HCT116 (cell line): ENCODE measurements at regions not wholly inside any gene's neighbourhood (a gene's known extent, or its start where the extent isn't known, plus 50 kb on each side); places are given as distances from the start of the nearest gene placed in this dataset.

Source experiments
- ATAC-seq: fragments of 200-7000 bp; cut with Tn5 transposase; 2 replicates; pipeline ENCODE4 v1.9.1; 2020; ENCODE audit warnings: mild to moderate bottlenecking, moderate library complexity
- BruUV-seq: library from RNA; stranded (reverse); fragments of 400-500 nt; replicated peaks from 2 replicates; lab custom pipeline; 2021; lab: Mats Ljungman, UMichigan
- CTCF ChIA-PET: fragments of 300-600 bp; sonication (Branson Sonifier 250); formaldehyde crosslinking; loops from one replicate; lab custom pipeline; 2021; ENCODE audit warnings: antibody characterized with exemption; lab: Charles Lee
- POLR2A ChIA-PET: fragments of 300-600, 350-600 bp; sonication (Branson Sonifier 250); formaldehyde crosslinking; loops from one replicate; lab custom pipeline; 2021; ENCODE audit warnings: antibody characterized with exemption; lab: Charles Lee
- RAD21 ChIA-PET, 2 experiments: fragments of 300-600 bp; sonication (Branson Sonifier 250); formaldehyde crosslinking; loops; one replicate each; lab custom pipeline; 2023; ENCODE audit warnings: low total read pairs in 2 of 2; ENCODE audit not compliant: uncharacterized antibody in 2 of 2, unreplicated experiment in 2 of 2, low non-redundant PET in 1 of 2; lab: Charles Lee
- DNase-seq: peaks from one replicate; pipeline ENCODE4 v3.0.0-alpha.2; 2010; ENCODE audit warnings: low read depth, low spot score
- H2AFZ ChIP-seq: fragments of 200-600 bp; shearing (Covaris generic), sonication (generic); 2 replicates; pipeline ENCODE4 v1.6.1; 2017; ENCODE audit warnings: low read depth, mixed run types, mixed read lengths, antibody characterized with exemption, low read length; ENCODE audit not compliant: poor library complexity, severe bottlenecking
- H3K27ac ChIP-seq: 2 replicates; pipeline ENCODE4 v1.5.1; 2012; ENCODE audit warnings: low read depth, low read length
- H3K27me3 ChIP-seq: fragments of 200-600 bp; sonication (generic); 2 replicates; pipeline ENCODE4 v1.6.1; 2016; ENCODE audit warnings: mixed run types, low read length, mixed read lengths; ENCODE audit not compliant: insufficient read depth
- H3K36me3 ChIP-seq, 2 experiments: fragments of 200-500 bp in 1 of 2; fragments of 200-600 bp in 1 of 2; sonication (Bioruptor generic) in 1 of 2; sonication (generic) in 1 of 2; 2 replicates each; pipeline versions ENCODE4 v1.5.1 to v1.6.1; 2014 to 2016; ENCODE audit warnings: low read length in 2 of 2, inconsistent platforms in 1 of 2, mixed read lengths in 1 of 2, mixed run types in 1 of 2; ENCODE audit not compliant: insufficient read depth in 2 of 2, control insufficient read depth in 1 of 2
- H3K4me1 ChIP-seq, 2 experiments: fragments of 200-600 bp in 1 of 2; sonication (generic) in 1 of 2; 2 replicates each; pipeline versions ENCODE4 v1.5.1 to v1.6.1; 2012 to 2017; ENCODE audit warnings: low read length in 2 of 2, inconsistent platforms in 1 of 2, mild to moderate bottlenecking in 1 of 2, mixed read lengths in 1 of 2, mixed run types in 1 of 2, moderate library complexity in 1 of 2; ENCODE audit not compliant: insufficient read depth in 2 of 2, control insufficient read depth in 1 of 2
- H3K4me2 ChIP-seq: fragments of 200-600 bp; sonication (generic); 2 replicates; pipeline ENCODE4 v1.6.1; 2017; ENCODE audit warnings: mixed run types, low read length, mixed read lengths
- H3K4me3 ChIP-seq, 2 experiments: fragments of 200-600 bp in 1 of 2; sonication (generic) in 1 of 2; replicated peaks in 1 of 2; 2 replicates each; pipeline ENCODE4 v1.5.1; 2011 to 2016; ENCODE audit warnings: low read length in 2 of 2, control low read depth in 1 of 2, low read depth in 1 of 2, mild to moderate bottlenecking in 1 of 2, mixed read lengths in 1 of 2, mixed run types in 1 of 2
- H3K79me2 ChIP-seq: fragments of 200-600 bp; sonication (generic); 2 replicates; pipeline ENCODE4 v1.6.1; 2017; ENCODE audit warnings: mild to moderate bottlenecking, mixed run types, low read length, moderate library complexity, mixed read lengths; ENCODE audit not compliant: insufficient read depth
- H3K9ac ChIP-seq: fragments of 200-600 bp; sonication (generic); 2 replicates; pipeline ENCODE4 v1.6.1; 2016; ENCODE audit warnings: low read length, mixed read lengths
- H3K9me2 ChIP-seq: fragments of 200-600 bp; sonication (generic), shearing (Covaris generic); 2 replicates; pipeline ENCODE4 v1.6.1; 2017; ENCODE audit warnings: mixed run types, mild to moderate bottlenecking, moderate library complexity; ENCODE audit not compliant: insufficient read depth
- H3K9me3 ChIP-seq, 2 experiments: fragments of 200-500 bp in 1 of 2; fragments of 200-600 bp in 1 of 2; sonication (Bioruptor generic) in 1 of 2; sonication (generic) in 1 of 2; 2 replicates each; pipeline ENCODE4 v1.6.1; 2014 to 2017; ENCODE audit warnings: low read length in 2 of 2, mixed read lengths in 2 of 2, inconsistent platforms in 1 of 2, low read depth in 1 of 2, mild to moderate bottlenecking in 1 of 2, mixed run types in 1 of 2, moderate library complexity in 1 of 2; ENCODE audit not compliant: control insufficient read depth in 1 of 2, insufficient read depth in 1 of 2
- H4K20me1 ChIP-seq: fragments of 200-600 bp; sonication (generic), shearing (Covaris generic); 2 replicates; pipeline ENCODE4 v1.6.1; 2017; ENCODE audit warnings: mixed run types, mild to moderate bottlenecking, moderate library complexity; ENCODE audit not compliant: insufficient read depth
- CBX3 ChIP-seq: IDR thresholded peaks from 2 replicates; pipeline ENCODE4 v1.6.1; 2012; ENCODE audit warnings: low read depth
- CEBPB ChIP-seq: IDR thresholded peaks from 2 replicates; pipeline ENCODE4 v1.6.1; 2012; ENCODE audit warnings: low read depth
- POLR2A ChIP-seq: IDR thresholded peaks from 2 replicates; pipeline ENCODE4 v1.7.0; 2011; ENCODE audit warnings: borderline replicate concordance; ENCODE audit not compliant: insufficient read depth, insufficient read length; ENCODE audit errors: extremely low read depth
- RAD21 ChIP-seq: IDR thresholded peaks from 2 replicates; pipeline ENCODE4 v1.6.1; 2012; ENCODE audit warnings: low read depth, mild to moderate bottlenecking
- SP1 ChIP-seq: IDR thresholded peaks from 2 replicates; pipeline ENCODE4 v1.6.1; 2012; ENCODE audit warnings: low read depth
- SRF ChIP-seq: IDR thresholded peaks from 2 replicates; pipeline ENCODE4 v1.6.1; 2012; ENCODE audit warnings: low read depth
- TCF7L2 ChIP-seq: IDR thresholded peaks from 2 replicates; pipeline ENCODE4 v1.7.0; 2011; ENCODE audit warnings: borderline replicate concordance, inconsistent platforms; ENCODE audit not compliant: insufficient read depth, insufficient read length; ENCODE audit errors: extremely low read depth
- ZNF274 ChIP-seq: fragments of 200-500 bp; sonication (Bioruptor generic); IDR thresholded peaks from 2 replicates; pipeline ENCODE4 v1.6.1; 2014; ENCODE audit warnings: mild to moderate bottlenecking, low read depth, low read length, inconsistent platforms
- intact Hi-C: fragments of 100-400 bp; cut with micrococcal nuclease; formaldehyde crosslinking; loops from 2 replicates; pipeline ENCODE4 v1.10.0; 2022
- TF ChIP-seq, protein P1 (sequence below), 3 experiments: fragments of 200-600 bp in 1 of 3; sonication (generic) in 1 of 3; IDR thresholded peaks in 2 of 3; conservative IDR thresholded peaks in 1 of 3; 2 replicates each; pipeline ENCODE4 v1.5.1; 2012 to 2017; ENCODE audit warnings: low read depth in 2 of 3, low read length in 2 of 3, antibody characterized with exemption in 1 of 3, borderline replicate concordance in 1 of 3, control low read depth in 1 of 3, mild to moderate bottlenecking in 1 of 3, mixed read lengths in 1 of 3, mixed run types in 1 of 3, moderate library complexity in 1 of 3; ENCODE audit not compliant: insufficient read depth in 1 of 3
- TF ChIP-seq, protein P2 (sequence below): IDR thresholded peaks from 2 replicates; pipeline ENCODE4 v1.6.1; 2012

DNA sequence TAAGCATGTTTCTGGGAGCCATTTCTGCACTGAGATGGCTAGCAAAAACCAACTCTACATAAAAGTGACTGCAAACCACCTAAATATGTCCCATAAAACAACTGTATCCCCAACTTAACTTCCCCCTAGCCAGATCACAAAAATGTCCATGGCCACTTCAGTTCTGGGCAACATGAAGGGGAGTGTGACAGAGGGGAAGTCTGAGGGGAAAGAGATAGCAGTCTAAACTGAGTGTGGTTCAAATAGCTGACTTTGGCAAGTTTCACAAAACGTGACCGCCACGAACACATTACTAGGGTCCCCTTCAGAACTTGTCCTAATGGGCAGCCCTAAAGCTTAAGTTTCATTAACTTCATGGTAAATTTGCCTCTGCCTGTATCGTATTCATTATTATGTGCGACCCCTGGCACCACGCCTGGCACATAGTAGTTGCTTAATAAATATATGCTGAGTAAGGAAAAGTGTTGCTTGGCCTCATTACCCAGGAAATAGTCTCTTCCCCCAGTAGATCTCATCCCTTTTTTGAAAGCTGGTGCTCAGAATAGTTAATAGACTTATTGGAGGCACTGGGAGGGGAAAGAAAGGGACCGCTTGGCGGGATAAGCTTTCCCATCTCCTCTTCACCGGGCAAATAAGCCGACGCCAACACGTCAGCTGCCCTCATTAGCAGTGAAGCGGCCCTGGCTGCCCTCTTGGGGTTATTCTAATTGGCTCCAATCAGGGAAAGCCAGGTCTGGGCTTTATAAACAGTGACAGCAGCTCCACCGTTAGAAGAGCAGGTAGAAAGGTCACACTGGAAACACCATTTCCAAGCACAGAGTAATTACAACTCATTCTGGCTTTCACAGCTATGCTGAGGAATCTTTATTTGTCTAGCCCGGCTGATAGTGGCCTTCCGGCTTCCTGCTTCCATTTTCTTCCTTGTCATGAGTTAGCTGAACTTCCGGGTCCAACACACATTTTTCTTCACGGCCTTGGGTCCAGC lies 122.1 kb downstream of the LRIG2 start:
- no peaks in the 10 kb centered on the region for H3K9me2 ChIP-seq
- BruUV-seq: no TSS peak
- ChIA-PET RAD21 (no interaction called here), CTCF (no interaction called here), POLR2A (no interaction called here)
- TF ChIP-seq SRF (no peak), TCF7L2 (no peak), CBX3 (no peak), ZNF274 (no peak), CEBPB (no peak), SP1 (no peak), RAD21 (no peak), POLR2A (no peak)
- TF ChIP-seq, protein P1, sequence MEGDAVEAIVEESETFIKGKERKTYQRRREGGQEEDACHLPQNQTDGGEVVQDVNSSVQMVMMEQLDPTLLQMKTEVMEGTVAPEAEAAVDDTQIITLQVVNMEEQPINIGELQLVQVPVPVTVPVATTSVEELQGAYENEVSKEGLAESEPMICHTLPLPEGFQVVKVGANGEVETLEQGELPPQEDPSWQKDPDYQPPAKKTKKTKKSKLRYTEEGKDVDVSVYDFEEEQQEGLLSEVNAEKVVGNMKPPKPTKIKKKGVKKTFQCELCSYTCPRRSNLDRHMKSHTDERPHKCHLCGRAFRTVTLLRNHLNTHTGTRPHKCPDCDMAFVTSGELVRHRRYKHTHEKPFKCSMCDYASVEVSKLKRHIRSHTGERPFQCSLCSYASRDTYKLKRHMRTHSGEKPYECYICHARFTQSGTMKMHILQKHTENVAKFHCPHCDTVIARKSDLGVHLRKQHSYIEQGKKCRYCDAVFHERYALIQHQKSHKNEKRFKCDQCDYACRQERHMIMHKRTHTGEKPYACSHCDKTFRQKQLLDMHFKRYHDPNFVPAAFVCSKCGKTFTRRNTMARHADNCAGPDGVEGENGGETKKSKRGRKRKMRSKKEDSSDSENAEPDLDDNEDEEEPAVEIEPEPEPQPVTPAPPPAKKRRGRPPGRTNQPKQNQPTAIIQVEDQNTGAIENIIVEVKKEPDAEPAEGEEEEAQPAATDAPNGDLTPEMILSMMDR (IDR thresholded peaks at IDR 0.05 in 2 of 3, conservative IDR thresholded peaks at IDR 0.05 in 1 of 3; ENCODE audit: borderline replicate concordance in 1 of 3, insufficient read depth in 1 of 3, low read depth in 2 of 3, low read length in 2 of 3): no peak
- TF ChIP-seq, protein P2, sequence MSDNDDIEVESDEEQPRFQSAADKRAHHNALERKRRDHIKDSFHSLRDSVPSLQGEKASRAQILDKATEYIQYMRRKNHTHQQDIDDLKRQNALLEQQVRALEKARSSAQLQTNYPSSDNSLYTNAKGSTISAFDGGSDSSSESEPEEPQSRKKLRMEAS: no peak
- peaks cover 19 to 25% of the 10 kb centered on the region in 2 experiments for H3K4me1 ChIP-seq
- H3K9me3 ChIP-seq: no peaks in the 10 kb centered on the region
- H3K4me2 ChIP-seq: no peak overlapping the region
- ATAC-seq: no peak
- H3K36me3 ChIP-seq: no peaks in the 10 kb centered on the region
- H2AFZ ChIP-seq: no peak overlapping the region
- no peak overlapping the region for H3K27ac ChIP-seq
- no peak for DNase-seq
- H3K9ac ChIP-seq: no peak overlapping the region
- no peaks in the 10 kb centered on the region for H3K27me3 ChIP-seq
- H3K4me3 ChIP-seq: no peak overlapping the region
- no peaks in the 10 kb centered on the region for H4K20me1 ChIP-seq
- intact Hi-C loops: no loop called here
- H3K79me2 ChIP-seq: no peaks in the 10 kb centered on the region
